Retinal pigment epithelial cell (primary cell): ENCODE measurements at regions not wholly inside any gene's neighbourhood (a gene's known extent, or its start where the extent isn't known, plus 50 kb on each side); places are given as distances from the start of the nearest gene placed in this dataset.

Experiments used
- DNase-seq: peaks from one replicate; pipeline ENCODE4 v3.0.0-alpha.2; 2010; ENCODE audit warnings: low read depth
- H3K4me3 ChIP-seq: 2 replicates; pipeline ENCODE4 v1.5.1; 2011; ENCODE audit warnings: mild to moderate bottlenecking, low read length, control low read depth, moderate library complexity
- TF ChIP-seq, protein P1 (sequence below): conservative IDR thresholded peaks from 2 replicates; pipeline ENCODE4 v1.5.1; 2011; ENCODE audit warnings: low read depth, low read length, control low read depth, inconsistent platforms

DNA sequence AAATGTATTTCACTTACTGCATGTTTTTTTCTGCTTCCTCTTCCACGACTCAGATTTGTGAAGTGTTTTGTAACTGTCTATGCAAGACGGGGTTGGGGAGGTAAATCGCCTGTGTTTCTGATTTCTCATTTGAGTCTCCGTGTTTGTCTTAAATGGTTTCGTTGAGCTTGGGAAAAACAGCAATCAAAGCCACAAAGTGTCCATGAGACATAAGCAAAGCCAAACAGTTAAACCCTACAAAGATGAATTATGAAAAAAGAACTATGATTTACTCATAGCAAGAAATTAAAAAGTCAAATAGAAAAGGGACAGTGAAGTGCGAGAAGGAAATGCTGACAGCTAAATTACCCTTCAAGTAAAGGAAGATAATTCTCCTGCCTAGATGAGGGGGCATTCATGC is 164.3 kb upstream of the TMPO start:
- DNase-seq = no peak
- H3K4me3 ChIP-seq = no peak overlapping the region
- TF ChIP-seq, protein P1, sequence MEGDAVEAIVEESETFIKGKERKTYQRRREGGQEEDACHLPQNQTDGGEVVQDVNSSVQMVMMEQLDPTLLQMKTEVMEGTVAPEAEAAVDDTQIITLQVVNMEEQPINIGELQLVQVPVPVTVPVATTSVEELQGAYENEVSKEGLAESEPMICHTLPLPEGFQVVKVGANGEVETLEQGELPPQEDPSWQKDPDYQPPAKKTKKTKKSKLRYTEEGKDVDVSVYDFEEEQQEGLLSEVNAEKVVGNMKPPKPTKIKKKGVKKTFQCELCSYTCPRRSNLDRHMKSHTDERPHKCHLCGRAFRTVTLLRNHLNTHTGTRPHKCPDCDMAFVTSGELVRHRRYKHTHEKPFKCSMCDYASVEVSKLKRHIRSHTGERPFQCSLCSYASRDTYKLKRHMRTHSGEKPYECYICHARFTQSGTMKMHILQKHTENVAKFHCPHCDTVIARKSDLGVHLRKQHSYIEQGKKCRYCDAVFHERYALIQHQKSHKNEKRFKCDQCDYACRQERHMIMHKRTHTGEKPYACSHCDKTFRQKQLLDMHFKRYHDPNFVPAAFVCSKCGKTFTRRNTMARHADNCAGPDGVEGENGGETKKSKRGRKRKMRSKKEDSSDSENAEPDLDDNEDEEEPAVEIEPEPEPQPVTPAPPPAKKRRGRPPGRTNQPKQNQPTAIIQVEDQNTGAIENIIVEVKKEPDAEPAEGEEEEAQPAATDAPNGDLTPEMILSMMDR = no peak

DNA sequence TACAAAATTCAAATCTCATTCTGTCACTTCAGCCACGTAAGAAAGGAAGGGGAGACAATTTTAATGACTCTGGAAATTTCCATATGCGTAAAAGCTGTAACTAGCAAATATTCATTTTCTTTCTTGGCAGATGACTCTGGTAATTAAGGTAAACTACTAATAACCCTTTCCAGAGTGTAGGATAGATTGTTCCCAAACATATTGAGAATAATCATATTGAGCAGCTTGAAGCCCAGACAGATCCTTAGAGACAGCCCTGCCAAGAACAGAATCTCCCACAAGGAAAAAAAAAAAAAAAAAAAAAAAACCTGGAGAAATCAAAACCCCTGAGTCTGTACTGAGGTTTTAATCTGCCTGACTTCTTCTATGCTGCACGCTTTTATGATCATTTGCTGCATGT is 163.6 kb upstream of the TMPO start:
- H3K4me3 ChIP-seq = no peak overlapping the region
- TF ChIP-seq, protein P1 = no peak
- no peak for DNase-seq

DNA sequence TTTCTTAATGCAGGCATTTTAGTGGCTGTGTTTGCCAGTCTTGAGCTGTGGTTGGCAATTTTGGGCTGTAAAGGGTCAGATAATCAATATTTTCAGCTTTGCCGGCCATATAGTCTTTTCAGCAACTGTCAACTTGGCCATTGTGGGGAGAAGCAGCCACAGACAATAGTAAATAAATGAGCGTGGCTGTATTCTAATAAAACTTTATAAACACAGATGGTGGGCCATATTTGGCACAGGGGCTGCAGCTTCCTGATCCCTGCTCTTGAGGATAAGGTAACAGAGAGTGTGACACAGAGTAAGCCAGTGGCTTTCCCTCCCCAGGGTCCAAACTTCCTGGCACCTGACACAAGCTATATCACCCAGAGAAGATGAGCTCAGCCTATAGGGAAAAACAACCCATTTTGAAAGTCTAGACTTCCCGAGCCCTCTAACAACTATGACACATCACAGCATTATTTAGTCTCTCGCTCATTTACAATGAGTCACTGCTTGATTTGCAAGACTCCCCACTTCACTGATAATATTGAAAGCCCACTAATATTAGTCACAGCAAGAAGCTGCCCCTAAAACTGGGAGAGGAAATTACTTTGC is 163.1 kb upstream of the TMPO start:
- peak; percentile 69 for DNase-seq
- TF ChIP-seq, protein P1 = no peak
- no peak overlapping the region for H3K4me3 ChIP-seq

DNA sequence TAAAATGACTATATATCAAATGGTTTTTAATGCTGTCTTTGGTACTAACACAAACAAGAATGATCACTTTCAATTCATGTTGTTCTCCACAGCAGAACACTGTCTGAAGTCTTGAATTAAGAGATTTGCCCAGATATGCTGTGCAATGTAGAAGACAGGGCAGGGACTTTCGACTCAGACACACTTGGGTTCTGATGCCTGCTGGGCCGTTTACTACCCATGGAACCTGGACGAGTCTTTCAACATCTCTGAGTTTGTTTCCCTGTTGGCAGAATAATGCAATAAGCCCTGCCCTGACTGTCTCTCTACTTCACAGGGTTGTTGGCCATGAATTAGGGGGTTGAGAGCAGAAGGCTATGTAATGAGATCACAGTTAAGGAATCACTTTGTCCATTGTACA is 162.6 kb upstream of the TMPO start:
- TF ChIP-seq, protein P1 = no peak
- no peak for DNase-seq
- H3K4me3 ChIP-seq = no peak overlapping the region

DNA sequence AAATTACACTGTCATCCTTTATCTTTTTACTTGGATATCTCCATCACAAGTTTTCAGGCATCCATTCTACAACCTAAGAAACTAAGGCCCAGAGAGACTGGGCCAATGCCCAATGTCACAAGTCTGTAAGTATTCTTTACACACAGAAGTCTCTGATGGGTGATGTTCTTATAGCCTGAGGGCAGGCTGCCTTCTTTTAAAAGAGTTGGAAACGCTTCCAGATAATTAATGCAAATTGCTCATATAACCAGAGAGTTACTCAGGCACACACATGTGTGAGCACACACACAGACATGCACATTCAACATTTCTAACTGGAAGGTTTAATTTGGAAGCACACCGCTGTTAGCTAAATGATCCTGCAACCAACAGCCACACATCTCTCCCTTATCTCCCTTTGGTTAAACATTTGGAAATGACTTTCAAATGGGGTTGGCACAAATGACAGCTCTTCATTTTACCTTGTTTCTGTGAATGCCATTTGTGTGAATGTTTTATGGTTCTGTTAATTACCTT is 160.8 kb upstream of the TMPO start:
- no peak overlapping the region for H3K4me3 ChIP-seq
- no peak for DNase-seq
- TF ChIP-seq, protein P1 = no peak

DNA sequence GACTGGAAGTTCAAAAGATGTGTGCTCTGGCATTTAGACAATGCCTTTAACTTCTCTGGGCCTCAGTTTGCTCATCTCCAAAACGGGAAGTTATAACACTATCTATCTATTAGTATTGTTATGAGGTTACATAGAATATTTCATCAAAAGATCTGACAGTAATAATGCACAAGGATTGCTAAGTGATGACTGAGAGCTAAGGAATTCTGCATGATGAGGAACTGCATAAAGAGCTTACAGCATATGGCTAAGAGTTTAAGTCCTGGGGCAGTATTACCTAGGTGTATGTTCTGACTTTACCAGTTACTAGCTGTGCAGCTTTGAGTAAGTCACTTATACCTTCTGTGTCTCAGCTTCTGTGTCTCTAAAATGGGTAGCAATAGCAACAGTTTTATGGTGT is 160.1 kb upstream of the TMPO start:
- no peak overlapping the region for H3K4me3 ChIP-seq
- TF ChIP-seq, protein P1 = no peak
- peak; percentile 48 for DNase-seq

DNA sequence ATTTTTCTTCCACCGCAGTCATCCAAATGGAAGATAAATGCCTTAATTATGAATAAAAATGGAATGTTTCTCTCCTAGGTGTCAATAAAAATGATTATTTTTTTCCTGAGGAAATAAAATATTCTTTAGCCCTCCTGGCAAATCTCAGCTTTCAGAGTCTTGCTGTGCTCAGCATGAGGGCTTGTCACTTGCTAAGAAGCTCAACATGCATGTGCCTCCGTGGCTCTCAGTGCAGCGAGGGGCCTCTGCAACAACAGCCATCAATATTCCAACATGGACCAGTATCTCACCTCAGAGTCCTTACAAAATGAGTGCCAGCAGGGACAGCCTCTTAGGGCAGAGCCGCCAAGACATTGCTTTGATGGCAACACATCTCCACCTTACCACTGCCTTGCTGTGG is 159.5 kb upstream of the TMPO start:
- TF ChIP-seq, protein P1 = no peak
- H3K4me3 ChIP-seq = no peak overlapping the region
- DNase-seq = no peak
